ENCODE measurements at regions not wholly inside any gene's neighbourhood (a gene's known extent, or its start where the extent isn't known, plus 50 kb on each side); places are given as distances from the start of the nearest gene placed in this dataset.

GRCh38 chr12:107525063-107525718 is 160.4 kb upstream of the PWP1 start:
- Histone ChIP-seq H3K4me3 (ENCODE audit: low read depth, low read length, poor library complexity, severe bottlenecking) (no peak overlapping the region), H4K20me1 (ENCODE audit: insufficient read depth, low read length) (no peaks in the 10 kb centered on the region), H3K4me2 (ENCODE audit: low read length) (no peak overlapping the region), H3K79me2 (ENCODE audit: insufficient read depth, low read depth, low read length) (no peaks in the 10 kb centered on the region), H3K9me3 (ENCODE audit: low read length) (no peaks in the 10 kb centered on the region), H3K27ac (ENCODE audit: low read depth, low read length, poor library complexity, severe bottlenecking) (no peak overlapping the region), H3K36me3 (ENCODE audit: insufficient read depth, low read length) (no peaks in the 10 kb centered on the region), H3K4me1 (ENCODE audit: insufficient read depth, low read length, poor library complexity, severe bottlenecking) (no peaks in the 10 kb centered on the region), H3K9me2 (ENCODE audit: insufficient read depth, low read length) (no peaks in the 10 kb centered on the region), H2AFZ (ENCODE audit: low read length) (no peak overlapping the region)
- no TSS peak for BruUV-seq (replicated peaks)
- intact Hi-C loops (cut with micrococcal nuclease; ENCODE audit: unreplicated experiment) = no loop called here
- ChIA-PET POLR2A (no interaction called here), CTCF (ENCODE audit: unreplicated experiment) (no interaction called here)
- no peak for TF ChIP-seq EZH2phosphoT487 (IDR thresholded peaks at IDR 0.05; ENCODE audit: borderline replicate concordance, low read depth, low read length)
- no peak for TF ChIP-seq CTCF (conservative IDR thresholded peaks at IDR 0.05; ENCODE audit: low read length)
- no peak for DNase-seq (ENCODE audit: low spot score)

GRCh38 chr12:107525719-107526554 is 159.7 kb upstream of the PWP1 start:
- ChIA-PET CTCF (ENCODE audit: unreplicated experiment) (no interaction called here), POLR2A (no interaction called here)
- TF ChIP-seq CTCF (conservative IDR thresholded peaks at IDR 0.05; ENCODE audit: low read length) = no peak
- no peak for TF ChIP-seq EZH2phosphoT487 (IDR thresholded peaks at IDR 0.05; ENCODE audit: borderline replicate concordance, low read depth, low read length)
- no peaks in the 10 kb centered on the region for H3K9me2 ChIP-seq (ENCODE audit: insufficient read depth, low read length)
- intact Hi-C loops (cut with micrococcal nuclease; ENCODE audit: unreplicated experiment) = no loop called here
- no peaks in the 10 kb centered on the region for H3K36me3 ChIP-seq (ENCODE audit: insufficient read depth, low read length)
- H3K27ac ChIP-seq (ENCODE audit: low read depth, low read length, poor library complexity, severe bottlenecking) = no peak overlapping the region
- no peak for DNase-seq (ENCODE audit: low spot score)
- H3K4me2 ChIP-seq (ENCODE audit: low read length) = no peak overlapping the region
- H3K9me3 ChIP-seq (ENCODE audit: low read length) = no peaks in the 10 kb centered on the region
- no peaks in the 10 kb centered on the region for H3K4me1 ChIP-seq (ENCODE audit: insufficient read depth, low read length, poor library complexity, severe bottlenecking)
- no TSS peak for BruUV-seq (replicated peaks)
- H3K79me2 ChIP-seq (ENCODE audit: insufficient read depth, low read depth, low read length) = no peaks in the 10 kb centered on the region
- no peak overlapping the region for H2AFZ ChIP-seq (ENCODE audit: low read length)
- no peaks in the 10 kb centered on the region for H4K20me1 ChIP-seq (ENCODE audit: insufficient read depth, low read length)
- no peak overlapping the region for H3K4me3 ChIP-seq (ENCODE audit: low read depth, low read length, poor library complexity, severe bottlenecking)
